H1 (cell line): ENCODE measurements at regions not wholly inside any gene's neighbourhood (a gene's known extent, or its start where the extent isn't known, plus 50 kb on each side); places are given as distances from the start of the nearest gene placed in this dataset.
"Not testable (repeated sequence)": the region's sequence is repeated elsewhere in the genome, so short reads cannot be mapped to it uniquely, and the experiment has no call there.

ENCODE experiments used
- CTCF ChIA-PET: fragments of 300-600 bp; sonication (Branson Sonifier 250); formaldehyde crosslinking; loops from one replicate; lab custom pipeline; 2021; ENCODE audit not compliant: partially characterized antibody; lab: Charles Lee
- POLR2A ChIA-PET: fragments of 300-600 bp; sonication (Branson Sonifier 250); formaldehyde crosslinking; loops from one replicate; lab custom pipeline; 2021; ENCODE audit warnings: inconsistent platforms; ENCODE audit not compliant: partially characterized antibody; lab: Charles Lee
- DNase-seq, 2 experiments: peaks; one replicate each; pipeline versions ENCODE4 v3.0.0 to v3.0.0-alpha.2; 2010 to 2022; ENCODE audit warnings: low spot score in 2 of 2, low read depth in 1 of 2, mixed read lengths in 1 of 2
- FAIRE-seq: peaks from 2 replicates; lab custom pipeline; 2011; peaks lifted over from hg19 to GRCh38; lab: Jason Lieb, UNC
- H2AFZ ChIP-seq: 2 replicates; pipeline ENCODE4 v1.8.1; 2012; ENCODE audit warnings: low read length, inconsistent platforms
- H2AK5ac ChIP-seq: 2 replicates; pipeline ENCODE4 v1.6.1; 2013; ENCODE audit warnings: low read depth, low read length
- H2BK120ac ChIP-seq: replicated peaks from 2 replicates; pipeline ENCODE3; 2013; ENCODE audit warnings: low read depth, low read length, inconsistent platforms
- H2BK12ac ChIP-seq: 2 replicates; pipeline ENCODE4 v1.6.1; 2013; ENCODE audit warnings: low read depth, low read length
- H2BK15ac ChIP-seq: 2 replicates; pipeline ENCODE4 v1.6.1; 2013; ENCODE audit warnings: low read length
- H2BK20ac ChIP-seq: 2 replicates; pipeline ENCODE4 v1.6.1; 2013; ENCODE audit warnings: low read length
- H2BK5ac ChIP-seq: 2 replicates; pipeline ENCODE4 v1.6.1; 2013; ENCODE audit warnings: low read depth, low read length
- H3K14ac ChIP-seq: 2 replicates; pipeline ENCODE4 v1.6.1; 2013; ENCODE audit warnings: inconsistent platforms; ENCODE audit not compliant: insufficient read length
- H3K18ac ChIP-seq: 2 replicates; pipeline ENCODE4 v1.6.1; 2013; ENCODE audit warnings: low read length; ENCODE audit errors: extremely low read depth
- H3K23ac ChIP-seq: 2 replicates; pipeline ENCODE4 v1.6.1; 2013; ENCODE audit warnings: inconsistent platforms; ENCODE audit not compliant: insufficient read length
- H3K23me2 ChIP-seq: 2 replicates; pipeline ENCODE4 v1.6.1; 2013; ENCODE audit warnings: low read depth, low read length
- H3K27ac ChIP-seq: 2 replicates; pipeline ENCODE4 v1.6.1; 2011; ENCODE audit warnings: low read depth, low read length, inconsistent platforms
- H3K27me3 ChIP-seq, 4 experiments: replicated peaks in 1 of 4; 1 replicate in 1 of 4; 2 replicates in 3 of 4; pipeline versions ENCODE4 v1.6.1 to v1.8.1; 2011 to 2013; ENCODE audit warnings: low read length in 3 of 4, mild to moderate bottlenecking in 3 of 4, inconsistent platforms in 2 of 4, mixed read lengths in 2 of 4, moderate library complexity in 1 of 4; ENCODE audit not compliant: control insufficient read depth in 3 of 4, insufficient read depth in 3 of 4; ENCODE audit errors: extremely low read depth in 1 of 4
- H3K36me3 ChIP-seq, 4 experiments: 2 replicates each; pipeline versions ENCODE4 v1.6.1 to v1.8.1; 2011 to 2013; ENCODE audit warnings: mild to moderate bottlenecking in 4 of 4, low read length in 3 of 4, moderate library complexity in 2 of 4, control low read depth in 1 of 4, inconsistent platforms in 1 of 4; ENCODE audit not compliant: insufficient read depth in 4 of 4, control insufficient read depth in 2 of 4
- H3K4ac ChIP-seq: replicated peaks from 2 replicates; pipeline ENCODE3; 2013; ENCODE audit warnings: low read length, low read depth, mixed read lengths, inconsistent platforms; ENCODE audit not compliant: insufficient read length
- H3K4me1 ChIP-seq, 4 experiments: replicated peaks in 1 of 4; 1 replicate in 1 of 4; 2 replicates in 3 of 4; pipeline versions ENCODE4 v1.6.1 to v1.8.1; 2011 to 2013; ENCODE audit warnings: low read length in 3 of 4, inconsistent platforms in 2 of 4, mixed read lengths in 1 of 4; ENCODE audit not compliant: insufficient read depth in 4 of 4, control insufficient read depth in 3 of 4
- H3K4me2 ChIP-seq, 2 experiments: 2 replicates each; pipeline versions ENCODE4 v1.6.1 to v1.8.1; 2011 to 2013; ENCODE audit warnings: low read depth in 2 of 2, low read length in 2 of 2, control low read depth in 1 of 2, inconsistent platforms in 1 of 2, mild to moderate bottlenecking in 1 of 2; ENCODE audit not compliant: insufficient read depth in 1 of 2
- H3K4me3 ChIP-seq, 4 experiments: fragments of 200-600, 300-600 bp in 1 of 4; sonication (generic), shearing (Covaris generic), sonication (Bioruptor Twin) in 1 of 4; 2 replicates each; pipeline versions ENCODE4 v1.5.1 to v1.8.1; 2011 to 2016; ENCODE audit warnings: low read length in 4 of 4, low read depth in 3 of 4, control low read depth in 2 of 4, inconsistent platforms in 2 of 4, mild to moderate bottlenecking in 2 of 4, mixed read lengths in 1 of 4, moderate library complexity in 1 of 4; ENCODE audit not compliant: insufficient read depth in 2 of 4; ENCODE audit errors: extremely low read depth in 1 of 4
- H3K56ac ChIP-seq: replicated peaks from 2 replicates; pipeline ENCODE3; 2013; ENCODE audit warnings: low read depth, mild to moderate bottlenecking, mixed read lengths, low read length, inconsistent platforms; ENCODE audit not compliant: insufficient read length
- H3K79me1 ChIP-seq: 2 replicates; pipeline ENCODE4 v1.6.1; 2013; ENCODE audit warnings: low read depth, low read length, control low read depth
- H3K79me2 ChIP-seq, 2 experiments: 2 replicates each; pipeline versions ENCODE4 v1.6.1 to v1.8.1; 2012 to 2013; ENCODE audit warnings: low read length in 2 of 2, mild to moderate bottlenecking in 2 of 2, inconsistent platforms in 1 of 2; ENCODE audit not compliant: insufficient read depth in 2 of 2, control insufficient read depth in 1 of 2
- H3K9ac ChIP-seq, 4 experiments: replicated peaks in 1 of 4; 1 replicate in 1 of 4; 2 replicates in 3 of 4; pipeline versions ENCODE4 v1.6.1 to v1.8.1; 2011 to 2013; ENCODE audit warnings: low read depth in 3 of 4, low read length in 3 of 4, control low read depth in 2 of 4, mild to moderate bottlenecking in 2 of 4, moderate library complexity in 2 of 4, inconsistent platforms in 1 of 4; ENCODE audit errors: extremely low read depth in 1 of 4
- H3K9me3 ChIP-seq, 2 experiments: 2 replicates each; pipeline versions ENCODE4 v1.6.1 to v1.8.1; 2012 to 2013; ENCODE audit warnings: mild to moderate bottlenecking in 2 of 2, moderate library complexity in 2 of 2, control low read depth in 1 of 2, inconsistent platforms in 1 of 2, low read depth in 1 of 2, low read length in 1 of 2, mixed read lengths in 1 of 2; ENCODE audit not compliant: insufficient read depth in 2 of 2
- H4K20me1 ChIP-seq, 2 experiments: replicated peaks in 1 of 2; 2 replicates each; pipeline versions ENCODE3 to v1.8.1; 2011 to 2013; ENCODE audit warnings: inconsistent platforms in 2 of 2, low read length in 2 of 2, mild to moderate bottlenecking in 1 of 2; ENCODE audit not compliant: insufficient read depth in 2 of 2, control insufficient read depth in 1 of 2
- H4K5ac ChIP-seq: 2 replicates; pipeline ENCODE4 v1.6.1; 2013; ENCODE audit warnings: low read length, low read depth, mixed read lengths, inconsistent platforms; ENCODE audit not compliant: insufficient read length
- H4K8ac ChIP-seq: 2 replicates; pipeline ENCODE4 v1.8.0; 2013; ENCODE audit warnings: mild to moderate bottlenecking, moderate library complexity, low read length, inconsistent platforms; ENCODE audit not compliant: insufficient read depth; ENCODE audit errors: extremely low read depth
- H4K91ac ChIP-seq: replicated peaks from 2 replicates; pipeline ENCODE3; 2013; ENCODE audit warnings: low read length, mixed read lengths, inconsistent platforms; ENCODE audit not compliant: insufficient read length
- WGBS, 2 experiments: shearing (Covaris generic) in 1 of 2; methylation state at CpG; one replicate each; pipeline versions ENCODE4 v1.1.6 to v1.1.7; 2013 to 2015; ENCODE audit warnings: low lambda C conversion rate in 2 of 2, mixed read lengths in 2 of 2, inconsistent platforms in 1 of 2, low coverage in 1 of 2, missing lambda C conversion rate in 1 of 2; ENCODE audit not compliant: insufficient replicate concordance in 2 of 2, insufficient coverage in 1 of 2, insufficient read length in 1 of 2; ENCODE audit errors: extremely low coverage in 1 of 2, missing lambda C conversion rate in 1 of 2; 5-methylcytosine and 5-hydroxymethylcytosine counted together

GRCh38 chrX:45982958-45983727 is 562.1 kb downstream of the ZNF674 start:
- FAIRE-seq = not testable (repeated sequence)

More at GRCh38 chrX:45982958-45983727, 562.1 kb downstream of the ZNF674 start:
- H4K91ac ChIP-seq, H3K27ac ChIP-seq, H3K9ac ChIP-seq, CTCF ChIA-PET, H4K5ac ChIP-seq, H4K20me1 ChIP-seq, H2BK5ac ChIP-seq, POLR2A ChIA-PET, H2AK5ac ChIP-seq, H2AFZ ChIP-seq, H3K14ac ChIP-seq, H3K4me3 ChIP-seq, H3K27me3 ChIP-seq, H3K4me1 ChIP-seq, H3K56ac ChIP-seq, DNase-seq, H4K8ac ChIP-seq, H3K4ac ChIP-seq, H3K9me3 ChIP-seq, H3K4me2 ChIP-seq, H3K79me1 ChIP-seq, H3K36me3 ChIP-seq, H3K79me2 ChIP-seq, H3K23me2 ChIP-seq, H2BK12ac ChIP-seq, H3K23ac ChIP-seq, H2BK15ac ChIP-seq, H2BK120ac ChIP-seq, H3K18ac ChIP-seq, H2BK20ac ChIP-seq: not testable (repeated sequence)
- WGBS, 2 experiments = 98% methylated on average over 4 of the region's 14 CpGs; no CpG with 5 or more reads in 1 of the 2 experiments
